ENCODE measurements at regions not wholly inside any gene's neighbourhood (a gene's known extent, or its start where the extent isn't known, plus 50 kb on each side); places are given as distances from the start of the nearest gene placed in this dataset.
A peak's percentile ranks its signal among the peaks of the same experiment; 100 is the strongest.
"Not testable (repeated sequence)": the region's sequence is repeated elsewhere in the genome, so short reads cannot be mapped to it uniquely, and the experiment has no call there.

DNA sequence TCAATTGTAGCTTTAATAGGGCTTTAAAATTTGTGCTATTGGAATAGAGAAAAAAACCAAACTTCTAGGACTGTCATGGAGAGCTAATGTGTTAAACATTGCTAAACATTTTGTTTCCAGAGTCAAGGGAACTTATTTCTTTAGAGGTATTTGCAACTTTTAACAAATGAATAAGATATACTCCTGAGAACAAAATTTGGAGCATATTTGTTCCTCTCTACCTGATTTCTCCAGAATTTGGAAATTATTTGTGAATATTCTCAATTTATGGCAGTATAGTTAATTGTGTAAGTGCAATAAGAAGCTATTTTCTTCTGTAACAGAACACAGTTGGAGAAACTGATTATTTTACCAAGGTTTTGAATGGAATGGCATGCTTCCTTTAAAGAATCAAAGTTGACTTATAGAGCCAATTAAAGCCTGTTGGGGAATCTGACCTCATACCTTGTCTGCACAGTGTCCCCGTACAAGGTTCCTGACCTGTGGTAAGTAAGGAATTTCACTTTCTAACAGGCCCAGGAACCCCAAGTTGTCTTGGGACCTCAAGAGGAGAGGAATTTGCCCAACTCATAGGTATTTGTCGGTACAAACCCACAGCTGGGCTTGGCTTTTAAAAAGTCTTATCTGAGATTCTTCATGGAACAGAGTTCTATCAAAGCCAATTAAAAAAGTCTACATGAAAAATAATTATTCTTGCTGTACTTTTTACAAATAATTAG is 72.6 kb upstream of the CSF1 start:
- peaks cover 15% of the 10 kb centered on the region for H3K9me3 ChIP-seq (ENCODE audit: insufficient read depth, low read depth)
- peaks cover 3% of the 10 kb centered on the region; the same call in 1 of the 2 replicates for H3F3A ChIP-seq (ENCODE audit: insufficient read depth, low read depth)
- intact Hi-C loops (cut with micrococcal nuclease; ENCODE audit: unreplicated experiment) = no loop called here
- no peak overlapping the region for H2AFZ ChIP-seq
- H3K4me1 ChIP-seq (replicated peaks; ENCODE audit: insufficient read depth) = peaks cover 22% of the 10 kb centered on the region; the same call in 1 of the 2 replicates
- BruUV-seq (replicated peaks) = no TSS peak
- no peaks in the 10 kb centered on the region for H3K79me2 ChIP-seq (ENCODE audit: low read depth)
- H3K4me2 ChIP-seq = no peak overlapping the region
- ChIA-PET POLR2A (ENCODE audit: unreplicated experiment) (interaction anchor here (0.6 to 0.7 kb wide), 2 partner anchors 10 to 26 kb away, joined by 4 read pairs; no protein-coding TSS in a partner anchor), CTCF (interaction anchor here (0.6 kb wide), 1 partner anchor 142 kb away, joined by 4 read pairs; no protein-coding TSS in a partner anchor)
- peak in 1 of 2 experiments; percentile 34 for DNase-seq
- no peaks in the 10 kb centered on the region for H3K9me2 ChIP-seq (ENCODE audit: insufficient read depth)
- no peaks in the 10 kb centered on the region for H3K27me3 ChIP-seq (ENCODE audit: insufficient read depth, low read depth)
- no peak for TF ChIP-seq EZH2 (IDR thresholded peaks at IDR 0.05; ENCODE audit: low read depth)
- TF ChIP-seq, protein P1, sequence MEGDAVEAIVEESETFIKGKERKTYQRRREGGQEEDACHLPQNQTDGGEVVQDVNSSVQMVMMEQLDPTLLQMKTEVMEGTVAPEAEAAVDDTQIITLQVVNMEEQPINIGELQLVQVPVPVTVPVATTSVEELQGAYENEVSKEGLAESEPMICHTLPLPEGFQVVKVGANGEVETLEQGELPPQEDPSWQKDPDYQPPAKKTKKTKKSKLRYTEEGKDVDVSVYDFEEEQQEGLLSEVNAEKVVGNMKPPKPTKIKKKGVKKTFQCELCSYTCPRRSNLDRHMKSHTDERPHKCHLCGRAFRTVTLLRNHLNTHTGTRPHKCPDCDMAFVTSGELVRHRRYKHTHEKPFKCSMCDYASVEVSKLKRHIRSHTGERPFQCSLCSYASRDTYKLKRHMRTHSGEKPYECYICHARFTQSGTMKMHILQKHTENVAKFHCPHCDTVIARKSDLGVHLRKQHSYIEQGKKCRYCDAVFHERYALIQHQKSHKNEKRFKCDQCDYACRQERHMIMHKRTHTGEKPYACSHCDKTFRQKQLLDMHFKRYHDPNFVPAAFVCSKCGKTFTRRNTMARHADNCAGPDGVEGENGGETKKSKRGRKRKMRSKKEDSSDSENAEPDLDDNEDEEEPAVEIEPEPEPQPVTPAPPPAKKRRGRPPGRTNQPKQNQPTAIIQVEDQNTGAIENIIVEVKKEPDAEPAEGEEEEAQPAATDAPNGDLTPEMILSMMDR (conservative IDR thresholded peaks at IDR 0.05) = no peak
- no peak overlapping the region for H3K27ac ChIP-seq
- H3K4me3 ChIP-seq = no peak overlapping the region
- H4K20me1 ChIP-seq (ENCODE audit: insufficient read depth) = no peaks in the 10 kb centered on the region
- H3K36me3 ChIP-seq (ENCODE audit: low read depth) = no peaks in the 10 kb centered on the region

DNA sequence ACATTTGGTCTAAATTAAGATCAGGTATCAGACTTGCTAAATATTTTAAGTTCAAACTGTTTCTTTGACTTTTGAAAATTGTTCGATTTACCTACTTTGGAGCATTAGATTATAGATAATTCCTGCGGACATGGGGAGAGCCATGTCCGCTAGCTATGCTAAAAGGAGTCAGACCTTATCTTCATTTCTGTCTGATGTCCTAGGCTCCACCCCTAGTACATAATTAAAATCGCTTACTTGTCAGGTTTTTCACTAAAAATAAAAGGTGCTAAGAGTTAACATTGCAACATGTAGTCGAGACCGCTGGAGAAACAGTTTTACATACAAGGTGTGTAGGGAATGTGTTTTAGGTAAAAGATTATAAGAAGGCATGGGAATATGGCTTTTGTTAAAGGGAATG is 71.9 kb upstream of the EPS8L3 start:
- BruUV-seq (replicated peaks); H4K20me1 ChIP-seq (ENCODE audit: insufficient read depth); H3F3A ChIP-seq (ENCODE audit: insufficient read depth, low read depth); H3K36me3 ChIP-seq (ENCODE audit: low read depth); H3K4me2 ChIP-seq; H2AFZ ChIP-seq; H3K79me2 ChIP-seq (ENCODE audit: low read depth); H3K4me3 ChIP-seq; H3K9me2 ChIP-seq (ENCODE audit: insufficient read depth); POLR2A ChIA-PET (ENCODE audit: unreplicated experiment); H3K27ac ChIP-seq; H3K27me3 ChIP-seq (ENCODE audit: insufficient read depth, low read depth); intact Hi-C loops (cut with micrococcal nuclease; ENCODE audit: unreplicated experiment); CTCF ChIA-PET: not testable (repeated sequence)
- Histone ChIP-seq H3K9me3 (ENCODE audit: insufficient read depth, low read depth) (peaks cover 15% of the 10 kb centered on the region), H3K4me1 (replicated peaks; ENCODE audit: insufficient read depth) (peaks cover 26% of the 10 kb centered on the region; the same call in 1 of the 2 replicates)
- peak in 1 of 2 experiments; percentile 3 for DNase-seq

DNA sequence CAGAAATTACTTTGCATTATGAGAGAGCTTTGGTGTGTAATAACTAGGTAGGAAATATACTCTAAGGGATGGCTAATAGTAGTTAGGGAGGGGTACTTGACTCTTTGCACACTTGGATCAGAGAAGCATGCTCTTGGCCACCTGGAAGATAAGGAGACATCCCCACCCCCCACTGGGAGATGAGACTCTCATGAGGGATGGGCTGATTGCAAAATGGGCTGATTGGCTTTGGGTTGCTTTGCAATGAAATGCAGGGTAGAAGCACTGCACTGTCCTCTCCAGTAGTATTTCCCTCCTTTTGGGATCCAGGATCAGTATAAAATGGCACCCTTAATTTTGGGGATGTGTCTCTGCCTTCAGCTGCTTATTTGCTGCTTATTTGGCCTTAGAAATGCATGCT is 71.2 kb upstream of the EPS8L3 start:
- ChIA-PET CTCF (no interaction called here), POLR2A (ENCODE audit: unreplicated experiment) (no interaction called here)

More for the DNA sequence above, 71.2 kb upstream of the EPS8L3 start:
- H2AFZ ChIP-seq = no peak overlapping the region
- peaks cover 15% of the 10 kb centered on the region for H3K9me3 ChIP-seq (ENCODE audit: insufficient read depth, low read depth)
- H3K27ac ChIP-seq = no peak overlapping the region
- DNase-seq = no peak
- no TSS peak for BruUV-seq (replicated peaks)
- H3F3A ChIP-seq (ENCODE audit: insufficient read depth, low read depth) = peaks cover 3% of the 10 kb centered on the region
- TF ChIP-seq, protein P1 (conservative IDR thresholded peaks at IDR 0.05) = no peak
- TF ChIP-seq EZH2 (IDR thresholded peaks at IDR 0.05; ENCODE audit: low read depth) = no peak
- no peaks in the 10 kb centered on the region for H3K79me2 ChIP-seq (ENCODE audit: low read depth)
- H3K36me3 ChIP-seq (ENCODE audit: low read depth) = no peaks in the 10 kb centered on the region
- peaks cover 26% of the 10 kb centered on the region; the same call in 1 of the 2 replicates for H3K4me1 ChIP-seq (replicated peaks; ENCODE audit: insufficient read depth)
- no peak overlapping the region for H3K4me3 ChIP-seq
- H3K27me3 ChIP-seq (ENCODE audit: insufficient read depth, low read depth) = no peaks in the 10 kb centered on the region
- intact Hi-C loops (cut with micrococcal nuclease; ENCODE audit: unreplicated experiment) = no loop called here
- H3K4me2 ChIP-seq = no peak overlapping the region
- H4K20me1 ChIP-seq (ENCODE audit: insufficient read depth) = no peaks in the 10 kb centered on the region
- H3K9me2 ChIP-seq (ENCODE audit: insufficient read depth) = no peaks in the 10 kb centered on the region

Measured in PC-9 (cell line).